ENCODE measurements at regions not wholly inside any gene's neighbourhood (a gene's known extent, or its start where the extent isn't known, plus 50 kb on each side); places are given as distances from the start of the nearest gene placed in this dataset.

DNA sequence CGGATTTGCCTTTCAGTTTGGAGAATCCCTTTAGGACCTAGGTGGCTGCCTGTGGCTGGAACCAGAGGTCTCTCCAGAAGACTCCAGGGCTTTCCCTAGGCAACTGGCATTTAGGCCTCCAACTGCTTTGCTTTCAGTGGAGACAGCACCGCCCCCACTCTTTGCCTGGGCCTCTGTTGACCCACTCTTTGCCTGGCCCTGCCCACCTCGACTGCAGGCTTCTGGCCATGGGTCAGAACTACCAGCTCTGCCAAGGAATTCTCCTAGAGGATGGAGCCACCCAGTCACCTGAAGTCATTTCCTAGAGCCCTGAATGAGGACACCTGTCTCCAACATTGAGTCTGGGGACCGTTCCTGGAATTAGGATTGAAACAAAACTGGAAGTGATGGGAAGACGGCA, 439.0 kb upstream of the CDH4 start:
- Histone ChIP-seq H3K4me1 (ENCODE audit: control insufficient read depth, insufficient read depth, low read length) (no peaks in the 10 kb centered on the region), H3K4me3 (ENCODE audit: low read length) (no peak overlapping the region), H3K9me3 (replicated peaks; ENCODE audit: low read length) (no peaks in the 10 kb centered on the region), H3K36me3 (ENCODE audit: insufficient read depth, low read length) (no peaks in the 10 kb centered on the region), H3K9ac (ENCODE audit: low read depth, low read length) (no peak overlapping the region), H3K27me3 (ENCODE audit: control insufficient read depth, insufficient read depth, low read length) (peaks cover 25% of the 10 kb centered on the region), H3K4me2 (ENCODE audit: low read length) (no peak overlapping the region)

DNA sequence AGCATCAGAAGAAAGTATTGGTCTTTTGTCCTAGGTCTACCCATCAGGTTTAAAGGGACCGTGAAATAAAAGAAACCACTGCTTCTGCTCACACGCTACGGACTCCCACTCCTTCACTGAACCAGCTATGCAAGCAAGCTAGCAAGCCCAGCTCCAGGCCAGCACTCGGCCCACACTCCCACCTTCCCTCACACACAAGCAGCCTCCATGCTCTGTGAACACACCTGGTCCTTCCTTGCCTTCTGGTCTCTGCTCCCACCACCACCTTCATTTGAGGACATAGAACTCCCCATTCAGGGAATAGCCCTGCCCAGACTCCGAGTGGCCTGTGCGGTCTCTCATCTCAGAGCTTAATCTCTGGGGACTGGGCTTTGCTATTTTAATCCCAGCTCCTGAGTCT, 436.4 kb upstream of the CDH4 start:
- H3K4me3 ChIP-seq (ENCODE audit: low read length) = no peak overlapping the region
- no peaks in the 10 kb centered on the region for H3K4me1 ChIP-seq (ENCODE audit: control insufficient read depth, insufficient read depth, low read length)
- H3K36me3 ChIP-seq (ENCODE audit: insufficient read depth, low read length) = no peaks in the 10 kb centered on the region
- H3K9me3 ChIP-seq (replicated peaks; ENCODE audit: low read length) = no peaks in the 10 kb centered on the region
- no peak overlapping the region for H3K4me2 ChIP-seq (ENCODE audit: low read length)
- H3K27me3 ChIP-seq (ENCODE audit: control insufficient read depth, insufficient read depth, low read length) = peaks cover 40% of the 10 kb centered on the region
- H3K9ac ChIP-seq (ENCODE audit: low read depth, low read length) = no peak overlapping the region

DNA sequence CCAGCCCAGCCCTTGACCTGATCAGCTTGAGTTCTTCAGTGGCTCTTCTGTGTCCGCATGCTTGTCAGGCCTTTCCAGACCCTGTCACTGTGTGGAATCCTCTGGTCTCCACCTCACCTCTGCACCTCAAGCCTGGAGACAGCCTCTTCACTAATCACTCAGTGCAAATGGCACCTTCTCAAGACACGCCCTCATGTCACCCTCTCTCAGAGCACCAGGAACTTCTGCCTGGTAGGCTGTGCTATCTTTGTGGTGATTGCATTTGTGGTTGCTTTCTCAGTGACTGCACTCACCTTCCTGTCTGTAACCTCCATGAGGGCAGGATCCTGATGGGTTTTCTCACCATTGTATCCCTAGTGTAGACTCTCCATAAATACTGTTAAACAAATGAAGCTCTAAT, 435.2 kb upstream of the CDH4 start:
- Histone ChIP-seq H3K27me3 (ENCODE audit: control insufficient read depth, insufficient read depth, low read length) (peaks cover 38% of the 10 kb centered on the region), H3K36me3 (ENCODE audit: insufficient read depth, low read length) (no peaks in the 10 kb centered on the region), H3K4me1 (ENCODE audit: control insufficient read depth, insufficient read depth, low read length) (no peaks in the 10 kb centered on the region), H3K9me3 (replicated peaks; ENCODE audit: low read length) (no peaks in the 10 kb centered on the region), H3K4me2 (ENCODE audit: low read length) (no peak overlapping the region), H3K4me3 (ENCODE audit: low read length) (no peak overlapping the region), H3K9ac (ENCODE audit: low read depth, low read length) (no peak overlapping the region)

DNA sequence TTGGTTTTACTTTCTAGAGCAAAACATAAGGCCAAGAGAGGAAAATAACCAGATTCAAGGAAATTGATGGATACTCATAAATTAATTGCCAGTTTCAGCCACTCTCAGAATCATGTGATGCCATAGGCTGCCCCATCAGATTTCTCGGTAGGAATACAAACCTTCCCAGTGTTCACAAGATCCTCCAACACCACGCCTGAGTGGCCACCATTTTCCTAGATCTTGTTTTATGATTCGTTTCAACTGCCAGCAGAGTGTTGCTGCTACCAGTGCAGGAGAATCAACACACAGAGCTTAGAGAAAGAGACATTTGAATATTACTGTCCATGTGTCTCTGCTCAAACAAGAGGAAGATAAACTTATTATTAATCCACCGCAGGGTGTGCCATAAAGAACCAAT, 434.2 kb upstream of the CDH4 start:
- no peaks in the 10 kb centered on the region for H3K36me3 ChIP-seq (ENCODE audit: insufficient read depth, low read length)
- no peak overlapping the region for H3K4me2 ChIP-seq (ENCODE audit: low read length)
- no peaks in the 10 kb centered on the region for H3K4me1 ChIP-seq (ENCODE audit: control insufficient read depth, insufficient read depth, low read length)
- H3K9ac ChIP-seq (ENCODE audit: low read depth, low read length) = no peak overlapping the region
- no peak overlapping the region for H3K4me3 ChIP-seq (ENCODE audit: low read length)
- H3K9me3 ChIP-seq (replicated peaks; ENCODE audit: low read length) = no peaks in the 10 kb centered on the region
- H3K27me3 ChIP-seq (ENCODE audit: control insufficient read depth, insufficient read depth, low read length) = peaks cover 37% of the 10 kb centered on the region

DNA sequence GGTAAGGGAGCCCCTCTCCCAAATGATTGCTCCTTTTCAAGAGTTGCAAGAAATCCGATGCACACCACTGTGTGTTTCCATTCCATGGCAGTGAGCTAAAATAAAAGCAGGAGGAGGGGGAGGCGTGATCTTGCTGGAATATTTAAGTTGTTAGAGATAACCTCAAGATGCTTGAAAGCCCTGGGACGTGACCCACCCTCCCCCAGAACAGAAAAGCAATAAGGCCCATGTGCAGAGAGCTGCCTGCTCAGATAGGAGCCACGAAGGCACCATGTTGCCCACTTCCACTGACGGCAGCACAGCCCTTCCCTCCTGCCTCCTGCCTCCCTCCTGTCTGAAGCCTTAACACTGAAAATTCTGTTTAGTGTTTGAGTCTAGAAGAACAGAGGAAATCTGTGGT, 432.6 kb upstream of the CDH4 start:
- no peaks in the 10 kb centered on the region for H3K4me1 ChIP-seq (ENCODE audit: control insufficient read depth, insufficient read depth, low read length)
- no peak overlapping the region for H3K4me2 ChIP-seq (ENCODE audit: low read length)

DNA sequence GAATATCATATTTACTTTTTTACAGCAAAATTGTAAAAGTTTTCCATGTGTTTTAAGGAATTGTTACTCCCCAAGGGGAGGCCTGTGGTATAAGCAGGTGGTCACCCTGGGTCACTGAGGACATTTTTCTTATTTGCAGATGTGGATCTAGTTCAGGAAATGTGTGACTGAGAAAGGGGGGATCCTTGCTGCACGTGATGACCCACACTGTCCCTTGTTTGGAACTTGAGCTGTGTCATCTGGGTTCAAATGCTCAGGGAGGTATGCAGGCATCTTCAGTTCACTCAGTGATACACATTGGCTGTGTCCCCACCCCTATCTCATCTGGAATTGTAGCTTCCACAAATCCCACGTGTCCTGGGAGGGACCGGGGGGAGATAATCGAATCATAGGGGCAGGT, 431.9 kb upstream of the CDH4 start:
- no peak overlapping the region for H3K9ac ChIP-seq (ENCODE audit: low read depth, low read length)
- H3K4me1 ChIP-seq (ENCODE audit: control insufficient read depth, insufficient read depth, low read length) = no peaks in the 10 kb centered on the region
- no peaks in the 10 kb centered on the region for H3K36me3 ChIP-seq (ENCODE audit: insufficient read depth, low read length)
- no peaks in the 10 kb centered on the region for H3K9me3 ChIP-seq (replicated peaks; ENCODE audit: low read length)
- H3K4me3 ChIP-seq (ENCODE audit: low read length) = no peak overlapping the region
- H3K27me3 ChIP-seq (ENCODE audit: control insufficient read depth, insufficient read depth, low read length) = peaks cover 38% of the 10 kb centered on the region
- no peak overlapping the region for H3K4me2 ChIP-seq (ENCODE audit: low read length)

More for the DNA sequence above, 432.6 kb upstream of the CDH4 start:
- peaks cover 38% of the 10 kb centered on the region for H3K27me3 ChIP-seq (ENCODE audit: control insufficient read depth, insufficient read depth, low read length)
- no peak overlapping the region for H3K9ac ChIP-seq (ENCODE audit: low read depth, low read length)
- no peak overlapping the region for H3K4me3 ChIP-seq (ENCODE audit: low read length)
- no peaks in the 10 kb centered on the region for H3K9me3 ChIP-seq (replicated peaks; ENCODE audit: low read length)
- no peaks in the 10 kb centered on the region for H3K36me3 ChIP-seq (ENCODE audit: insufficient read depth, low read length)

DNA sequence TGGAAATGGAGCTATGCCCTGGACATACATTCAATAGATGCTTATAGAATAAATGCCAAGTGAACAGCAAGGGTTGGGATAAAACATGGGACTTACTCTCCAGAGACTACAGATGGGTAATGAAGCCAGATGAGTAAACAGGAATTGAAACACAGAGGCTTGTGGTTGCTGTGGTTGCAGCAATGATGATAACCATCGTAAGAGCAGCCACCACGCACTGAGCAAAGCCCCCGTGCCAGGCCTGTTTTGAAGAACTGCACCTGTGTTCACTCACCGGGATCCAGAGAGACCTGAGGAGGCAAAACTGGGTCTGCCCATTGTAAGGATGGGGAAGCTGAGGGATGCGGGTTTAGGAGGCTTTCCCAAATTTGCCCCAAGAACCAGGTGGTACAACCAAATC, 431.1 kb upstream of the CDH4 start:
- Histone ChIP-seq H3K4me1 (ENCODE audit: control insufficient read depth, insufficient read depth, low read length) (no peaks in the 10 kb centered on the region), H3K9ac (ENCODE audit: low read depth, low read length) (no peak overlapping the region), H3K9me3 (replicated peaks; ENCODE audit: low read length) (no peaks in the 10 kb centered on the region), H3K4me2 (ENCODE audit: low read length) (no peak overlapping the region), H3K36me3 (ENCODE audit: insufficient read depth, low read length) (no peaks in the 10 kb centered on the region), H3K27me3 (ENCODE audit: control insufficient read depth, insufficient read depth, low read length) (peaks cover 38% of the 10 kb centered on the region), H3K4me3 (ENCODE audit: low read length) (no peak overlapping the region)

DNA sequence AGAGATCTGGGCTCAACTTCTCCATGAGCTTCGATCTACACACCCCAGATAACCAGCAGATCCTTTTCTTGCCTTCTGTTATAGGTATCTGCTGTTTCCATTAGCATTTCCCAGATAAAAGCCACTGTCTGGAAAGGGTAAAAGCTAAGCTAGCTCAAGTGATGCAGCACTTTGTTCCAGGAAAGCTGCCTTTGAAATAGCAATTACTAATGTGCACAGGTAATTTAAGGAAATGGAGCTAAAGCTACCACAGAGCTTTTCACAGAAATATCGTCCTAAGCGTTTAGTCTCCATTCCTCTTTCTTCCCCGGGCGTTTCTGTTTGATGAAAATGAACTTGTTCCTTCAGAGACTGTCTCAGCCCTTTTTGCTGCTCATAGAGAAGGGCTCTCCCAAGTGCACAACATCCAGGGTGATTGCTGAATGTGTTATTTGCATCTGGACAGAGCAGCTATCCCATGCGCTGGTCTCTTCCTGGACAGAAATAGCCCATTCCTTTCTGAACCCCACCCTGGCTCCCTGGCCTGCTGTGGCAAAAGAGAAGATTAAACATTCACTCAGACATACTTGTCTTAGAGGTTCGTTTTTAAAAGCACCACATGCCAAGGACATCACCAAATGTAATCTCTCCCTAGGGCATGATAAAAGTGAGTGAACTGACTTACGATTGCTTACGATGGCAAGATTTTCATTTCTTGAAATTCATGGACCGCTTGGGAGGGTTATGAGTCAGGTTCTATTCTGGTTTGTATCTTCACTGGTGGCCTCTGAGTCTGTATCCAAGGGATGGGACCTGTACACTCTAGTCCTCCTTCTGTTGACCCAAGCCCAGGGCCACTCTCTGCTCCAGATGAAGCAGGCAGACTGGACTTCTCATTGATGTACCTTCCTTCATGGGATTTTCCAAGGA, 429.1 kb upstream of the CDH4 start:
- H3K9ac ChIP-seq (ENCODE audit: low read depth, low read length) = no peak overlapping the region
- H3K27me3 ChIP-seq (ENCODE audit: control insufficient read depth, insufficient read depth, low read length) = peaks cover 47% of the 10 kb centered on the region
- H3K9me3 ChIP-seq (replicated peaks; ENCODE audit: low read length) = no peaks in the 10 kb centered on the region
- H3K4me3 ChIP-seq (ENCODE audit: low read length) = no peak overlapping the region
- no peak overlapping the region for H3K4me2 ChIP-seq (ENCODE audit: low read length)
- H3K4me1 ChIP-seq (ENCODE audit: control insufficient read depth, insufficient read depth, low read length) = no peaks in the 10 kb centered on the region
- H3K36me3 ChIP-seq (ENCODE audit: insufficient read depth, low read length) = no peaks in the 10 kb centered on the region

DNA sequence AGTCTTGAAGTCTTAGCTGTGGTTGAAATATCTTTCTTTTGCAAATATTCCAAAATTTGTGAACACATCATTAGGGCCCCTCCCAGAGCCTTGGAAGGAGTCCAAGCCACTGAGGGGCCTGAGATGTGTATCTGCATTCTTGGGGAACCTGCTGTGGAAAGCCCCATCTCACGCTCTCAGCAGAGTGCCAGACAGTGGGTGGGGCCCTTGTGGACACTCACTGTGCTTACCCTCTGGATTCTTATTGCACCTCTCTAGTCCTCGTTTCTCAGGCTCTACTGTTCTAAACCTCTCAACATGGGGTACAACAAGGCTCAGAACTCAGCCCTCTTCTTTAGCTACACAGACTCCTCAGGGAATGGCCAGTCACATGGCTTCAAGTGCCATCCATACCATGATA, 416.2 kb upstream of the CDH4 start:
- Histone ChIP-seq H3K27me3 (ENCODE audit: control insufficient read depth, insufficient read depth, low read length) (peaks cover 41% of the 10 kb centered on the region), H3K4me1 (ENCODE audit: control insufficient read depth, insufficient read depth, low read length) (no peaks in the 10 kb centered on the region)

DNA sequence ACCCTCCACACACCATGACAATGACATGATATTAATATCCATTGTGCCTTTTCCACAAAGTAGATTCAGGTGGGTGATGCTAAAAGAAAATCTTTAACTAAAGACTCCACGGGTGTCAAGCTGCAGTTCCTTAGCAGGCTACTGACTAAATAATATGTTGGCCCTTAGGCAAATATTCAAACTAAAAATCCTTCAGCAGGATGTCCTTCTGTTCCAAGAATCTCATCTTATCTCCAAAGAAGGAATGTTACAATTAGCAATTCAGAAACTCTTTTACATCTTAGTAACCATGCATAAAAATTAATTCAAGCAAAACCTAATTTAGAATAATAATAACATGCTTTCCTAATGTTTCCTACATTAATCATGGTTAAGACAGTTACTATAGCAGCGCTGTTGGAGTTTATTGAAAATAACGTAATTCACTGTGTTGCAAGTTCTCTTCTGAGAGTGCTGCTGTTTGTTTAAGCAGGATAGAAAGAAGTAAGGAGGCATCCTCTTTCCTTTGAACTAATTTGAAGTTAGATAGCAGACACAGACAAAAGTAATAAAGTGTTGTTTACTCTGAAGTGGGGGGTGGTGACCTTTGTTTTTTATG, 414.8 kb upstream of the CDH4 start:
- Histone ChIP-seq H3K4me3 (ENCODE audit: low read length) (no peak overlapping the region), H3K4me2 (ENCODE audit: low read length) (no peak overlapping the region), H3K9ac (ENCODE audit: low read depth, low read length) (no peak overlapping the region), H3K4me1 (ENCODE audit: control insufficient read depth, insufficient read depth, low read length) (no peaks in the 10 kb centered on the region), H3K9me3 (replicated peaks; ENCODE audit: low read length) (no peaks in the 10 kb centered on the region), H3K27me3 (ENCODE audit: control insufficient read depth, insufficient read depth, low read length) (peaks cover 38% of the 10 kb centered on the region), H3K36me3 (ENCODE audit: insufficient read depth, low read length) (no peaks in the 10 kb centered on the region)

More for the DNA sequence above, 416.2 kb upstream of the CDH4 start:
- Histone ChIP-seq H3K9ac (ENCODE audit: low read depth, low read length) (no peak overlapping the region), H3K4me2 (ENCODE audit: low read length) (no peak overlapping the region), H3K4me3 (ENCODE audit: low read length) (no peak overlapping the region), H3K9me3 (replicated peaks; ENCODE audit: low read length) (no peaks in the 10 kb centered on the region), H3K36me3 (ENCODE audit: insufficient read depth, low read length) (no peaks in the 10 kb centered on the region)

DNA sequence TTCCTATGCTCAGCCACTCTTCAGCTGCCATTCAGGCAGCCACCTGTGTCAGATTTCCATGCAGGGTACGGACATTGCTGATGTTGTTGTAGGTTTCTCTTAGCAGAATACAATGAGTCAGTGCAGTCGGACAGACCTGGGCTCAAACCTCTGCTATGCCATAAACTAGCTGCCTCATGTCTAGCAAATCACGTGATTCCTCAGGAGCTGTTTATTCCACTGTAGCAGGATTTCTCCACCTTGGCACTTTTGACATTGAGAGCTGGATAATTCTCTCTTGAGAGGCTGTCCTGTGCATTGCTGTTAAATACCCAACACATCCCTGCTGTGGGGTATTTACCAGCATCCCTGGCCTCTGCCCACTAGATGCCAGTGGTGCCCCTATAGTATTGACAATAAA, 413.8 kb upstream of the CDH4 start:
- H3K27me3 ChIP-seq (ENCODE audit: control insufficient read depth, insufficient read depth, low read length) = peaks cover 39% of the 10 kb centered on the region
- no peak overlapping the region for H3K9ac ChIP-seq (ENCODE audit: low read depth, low read length)
- H3K9me3 ChIP-seq (replicated peaks; ENCODE audit: low read length) = no peaks in the 10 kb centered on the region
- H3K4me2 ChIP-seq (ENCODE audit: low read length) = no peak overlapping the region
- no peaks in the 10 kb centered on the region for H3K36me3 ChIP-seq (ENCODE audit: insufficient read depth, low read length)
- no peaks in the 10 kb centered on the region for H3K4me1 ChIP-seq (ENCODE audit: control insufficient read depth, insufficient read depth, low read length)
- H3K4me3 ChIP-seq (ENCODE audit: low read length) = no peak overlapping the region

DNA sequence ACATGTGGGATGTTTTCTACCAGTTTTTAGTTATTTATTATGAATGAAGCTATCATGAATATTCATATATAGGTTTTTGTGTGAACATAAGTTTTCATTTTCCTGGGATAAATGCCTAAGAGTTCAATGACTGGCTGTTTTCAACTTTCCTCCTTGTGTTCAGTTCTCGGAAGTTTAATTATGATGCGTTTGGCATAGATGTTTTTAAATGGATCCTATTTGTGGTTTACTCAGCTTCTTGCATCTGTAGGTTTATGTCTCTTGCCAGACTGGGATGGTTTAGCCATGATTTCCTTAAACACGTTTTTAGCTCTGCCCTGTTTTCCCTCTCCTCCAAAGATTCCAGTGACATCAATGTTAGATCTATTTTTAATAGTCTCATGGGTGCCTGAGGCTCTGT, 411.1 kb upstream of the CDH4 start:
- Histone ChIP-seq H3K9ac (ENCODE audit: low read depth, low read length) (no peak overlapping the region), H3K4me2 (ENCODE audit: low read length) (no peak overlapping the region), H3K4me1 (ENCODE audit: control insufficient read depth, insufficient read depth, low read length) (no peaks in the 10 kb centered on the region), H3K36me3 (ENCODE audit: insufficient read depth, low read length) (no peaks in the 10 kb centered on the region), H3K9me3 (replicated peaks; ENCODE audit: low read length) (no peaks in the 10 kb centered on the region), H3K4me3 (ENCODE audit: low read length) (no peak overlapping the region), H3K27me3 (ENCODE audit: control insufficient read depth, insufficient read depth, low read length) (peaks cover 47% of the 10 kb centered on the region)
